ENCODE measurements at regions not wholly inside any gene's neighbourhood (a gene's known extent, or its start where the extent isn't known, plus 50 kb on each side); places are given as distances from the start of the nearest gene placed in this dataset.

DNA sequence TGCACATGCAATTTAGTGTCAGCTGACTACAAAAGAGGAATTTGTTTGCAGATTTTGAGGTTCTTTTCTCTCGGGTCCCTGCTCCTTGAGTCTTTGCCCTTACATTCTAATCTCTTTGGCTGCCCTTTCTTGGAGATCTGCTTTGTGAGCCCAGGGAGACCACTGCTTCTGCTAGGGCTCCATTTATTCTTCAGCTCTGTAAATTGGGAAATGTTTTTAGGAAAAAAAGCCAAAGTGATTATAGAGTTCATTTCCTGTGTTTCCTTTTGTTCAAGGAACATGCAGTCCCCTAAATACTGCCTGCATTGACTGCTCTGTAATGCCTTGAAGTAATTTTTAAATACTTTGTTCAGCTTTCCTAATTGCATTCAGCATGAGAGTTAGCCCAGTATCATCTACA lies 197.4 kb downstream of the CSNK1G3 start:
- DNase-seq (ENCODE audit: low spot score): no peak
- TF ChIP-seq, protein P1, sequence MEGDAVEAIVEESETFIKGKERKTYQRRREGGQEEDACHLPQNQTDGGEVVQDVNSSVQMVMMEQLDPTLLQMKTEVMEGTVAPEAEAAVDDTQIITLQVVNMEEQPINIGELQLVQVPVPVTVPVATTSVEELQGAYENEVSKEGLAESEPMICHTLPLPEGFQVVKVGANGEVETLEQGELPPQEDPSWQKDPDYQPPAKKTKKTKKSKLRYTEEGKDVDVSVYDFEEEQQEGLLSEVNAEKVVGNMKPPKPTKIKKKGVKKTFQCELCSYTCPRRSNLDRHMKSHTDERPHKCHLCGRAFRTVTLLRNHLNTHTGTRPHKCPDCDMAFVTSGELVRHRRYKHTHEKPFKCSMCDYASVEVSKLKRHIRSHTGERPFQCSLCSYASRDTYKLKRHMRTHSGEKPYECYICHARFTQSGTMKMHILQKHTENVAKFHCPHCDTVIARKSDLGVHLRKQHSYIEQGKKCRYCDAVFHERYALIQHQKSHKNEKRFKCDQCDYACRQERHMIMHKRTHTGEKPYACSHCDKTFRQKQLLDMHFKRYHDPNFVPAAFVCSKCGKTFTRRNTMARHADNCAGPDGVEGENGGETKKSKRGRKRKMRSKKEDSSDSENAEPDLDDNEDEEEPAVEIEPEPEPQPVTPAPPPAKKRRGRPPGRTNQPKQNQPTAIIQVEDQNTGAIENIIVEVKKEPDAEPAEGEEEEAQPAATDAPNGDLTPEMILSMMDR (IDR thresholded peaks at IDR 0.05): no peak
- Histone ChIP-seq H3K9me3 (no peaks in the 10 kb centered on the region), H3K4me1 (ENCODE audit: control insufficient read depth in 1 of 2, low read depth in 2 of 2) (peaks cover 5 to 19% of the 10 kb centered on the region in 2 donors), H3K27me3 (replicated peaks; ENCODE audit: insufficient read depth) (no peaks in the 10 kb centered on the region), H3K36me3 (no peaks in the 10 kb centered on the region), H3K27ac (no peak overlapping the region), H3K4me3 (no peak overlapping the region)
- no peak for ATAC-seq (ENCODE audit: insufficient number of reproducible peaks, low FRiP score, low read depth)

DNA sequence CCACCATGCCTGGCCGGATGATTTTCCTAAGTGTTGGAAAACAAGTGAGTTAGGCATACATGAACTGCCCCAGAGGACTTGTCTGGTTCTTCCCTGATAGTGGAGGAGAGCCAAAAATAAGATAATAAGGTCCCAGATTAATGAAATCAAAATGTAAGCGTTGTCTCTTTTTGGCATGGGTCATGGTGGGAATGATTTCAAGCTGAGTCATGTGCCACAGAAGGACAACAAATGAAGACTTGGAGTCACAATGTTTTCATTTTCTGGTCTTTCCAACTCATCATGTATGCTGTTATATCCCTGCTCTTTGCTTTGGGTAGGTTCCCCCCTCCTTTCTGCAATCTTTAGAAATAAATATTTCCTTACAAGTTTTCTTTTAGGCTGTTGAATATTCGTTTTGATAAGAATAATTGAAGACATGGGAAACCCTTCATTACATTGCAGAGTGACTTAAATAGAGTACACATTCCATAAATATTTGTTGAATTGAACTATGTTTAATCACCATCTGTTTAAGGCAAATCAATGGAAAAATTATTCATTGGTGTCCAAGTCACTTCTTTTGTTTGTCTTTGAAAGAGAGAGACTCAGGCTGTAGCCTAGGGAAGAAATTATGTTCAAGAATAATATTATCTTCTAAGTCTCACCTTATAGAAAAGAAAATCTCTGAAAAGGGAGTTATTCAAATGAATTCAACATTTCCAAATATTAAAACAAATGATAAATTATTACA lies 196.3 kb downstream of the CSNK1G3 start:
- H3K27me3 ChIP-seq (replicated peaks; ENCODE audit: insufficient read depth): no peaks in the 10 kb centered on the region
- H3K4me3 ChIP-seq: no peak overlapping the region
- H3K27ac ChIP-seq: no peak overlapping the region
- ATAC-seq (ENCODE audit: insufficient number of reproducible peaks, low FRiP score, low read depth): no peak
- no peak for DNase-seq (ENCODE audit: low spot score)
- no peaks in the 10 kb centered on the region for H3K36me3 ChIP-seq
- no peaks in the 10 kb centered on the region for H3K9me3 ChIP-seq
- TF ChIP-seq, protein P1 (IDR thresholded peaks at IDR 0.05): no peak
- H3K4me1 ChIP-seq (ENCODE audit: control insufficient read depth in 1 of 2, low read depth in 2 of 2): peaks cover 5 to 19% of the 10 kb centered on the region in 2 donors

DNA sequence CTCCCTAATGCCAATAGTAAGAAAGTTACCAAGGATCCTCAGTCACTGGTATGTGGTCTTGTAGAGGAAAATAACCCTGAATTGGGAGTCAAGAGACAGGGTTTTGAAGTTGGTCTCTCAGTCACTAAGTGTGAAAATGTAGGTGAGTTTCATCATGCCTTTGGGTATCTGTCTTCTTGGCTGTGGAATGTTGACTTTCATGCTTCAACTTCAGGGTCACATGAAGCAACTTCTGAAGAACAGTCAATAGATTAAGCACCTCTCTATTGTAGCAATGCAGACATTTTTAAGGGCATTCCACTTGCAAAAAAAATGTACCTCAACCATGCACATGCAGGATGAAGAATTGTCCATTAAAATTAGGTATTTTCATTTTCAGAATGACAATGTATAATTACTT lies 194.6 kb downstream of the CSNK1G3 start:
- Histone ChIP-seq H3K27ac (no peak overlapping the region), H3K27me3 (replicated peaks; ENCODE audit: insufficient read depth) (no peaks in the 10 kb centered on the region), H3K4me3 (no peak overlapping the region), H3K9me3 (no peaks in the 10 kb centered on the region), H3K4me1 (ENCODE audit: control insufficient read depth in 1 of 2, low read depth in 2 of 2) (peaks cover 5 to 19% of the 10 kb centered on the region in 2 donors), H3K36me3 (no peaks in the 10 kb centered on the region)
- TF ChIP-seq, protein P1 (IDR thresholded peaks at IDR 0.05): no peak
- DNase-seq (ENCODE audit: low spot score) (no peak), ATAC-seq (ENCODE audit: insufficient number of reproducible peaks, low FRiP score, low read depth) (no peak)

DNA sequence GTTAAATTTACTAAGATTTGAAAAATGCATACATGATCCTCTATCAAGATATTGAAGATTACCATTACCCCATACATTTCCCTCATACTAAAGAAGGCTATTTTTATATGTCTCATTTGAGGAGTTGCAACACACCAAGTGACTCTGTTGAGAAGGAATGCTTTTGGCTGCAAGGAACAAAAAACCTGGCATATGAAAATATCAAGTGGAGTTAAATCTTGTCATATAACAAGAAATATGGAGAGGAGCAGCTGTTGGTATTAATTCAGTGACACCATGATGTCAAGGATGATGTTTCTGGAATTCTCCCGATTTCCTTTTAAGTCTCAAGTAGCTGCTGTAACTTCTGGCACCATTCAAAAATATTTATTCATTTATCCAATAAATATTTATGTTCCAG lies 193.8 kb downstream of the CSNK1G3 start:
- Histone ChIP-seq H3K4me1 (ENCODE audit: control insufficient read depth in 1 of 2, low read depth in 2 of 2) (peaks cover 5 to 19% of the 10 kb centered on the region in 2 donors), H3K4me3 (no peak overlapping the region), H3K27ac (no peak overlapping the region), H3K9me3 (no peaks in the 10 kb centered on the region), H3K27me3 (replicated peaks; ENCODE audit: insufficient read depth) (no peaks in the 10 kb centered on the region), H3K36me3 (no peaks in the 10 kb centered on the region)
- DNase-seq (ENCODE audit: low spot score): no peak
- TF ChIP-seq, protein P1 (IDR thresholded peaks at IDR 0.05): no peak
- no peak for ATAC-seq (ENCODE audit: insufficient number of reproducible peaks, low FRiP score, low read depth)

DNA sequence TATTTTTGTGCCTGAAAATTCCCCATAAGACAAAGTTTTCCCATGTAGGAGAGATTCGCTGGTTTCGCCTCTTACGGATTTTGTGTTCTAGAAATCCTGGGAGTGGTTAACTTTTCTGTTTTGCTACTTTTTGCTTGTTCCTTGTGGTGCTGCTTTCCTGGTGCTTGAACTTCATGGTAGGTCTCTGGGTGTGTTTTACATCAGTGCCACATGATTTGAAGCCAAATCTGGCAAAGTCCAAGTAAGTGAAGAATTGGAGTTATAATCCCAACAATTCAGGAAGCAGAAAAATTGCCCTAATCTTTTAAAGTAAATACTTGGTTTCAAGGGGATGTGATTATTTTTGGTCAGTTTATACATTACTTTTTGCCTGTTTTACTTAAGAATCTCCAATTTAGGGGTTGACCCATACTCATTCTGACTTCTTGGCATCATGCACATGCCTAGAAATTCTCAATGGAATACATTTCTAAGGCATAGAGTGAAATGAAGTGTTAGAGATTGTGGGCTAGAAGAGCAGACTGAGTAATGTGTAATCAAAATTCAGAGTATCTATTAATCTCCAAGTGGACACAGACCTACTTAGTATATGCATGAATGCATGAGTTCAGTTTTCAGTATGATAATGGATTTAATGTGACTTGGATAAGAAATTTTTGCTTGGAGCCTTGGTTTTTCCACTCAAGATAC lies 189.7 kb downstream of the CSNK1G3 start:
- Histone ChIP-seq H3K27me3 (replicated peaks; ENCODE audit: insufficient read depth) (no peaks in the 10 kb centered on the region), H3K27ac (no peak overlapping the region), H3K9me3 (no peaks in the 10 kb centered on the region), H3K4me1 (ENCODE audit: control insufficient read depth in 1 of 2, low read depth in 2 of 2) (peaks cover 3 to 13% of the 10 kb centered on the region in 2 donors), H3K36me3 (no peaks in the 10 kb centered on the region), H3K4me3 (no peak overlapping the region)
- ATAC-seq (ENCODE audit: insufficient number of reproducible peaks, low FRiP score, low read depth): no peak
- TF ChIP-seq, protein P1 (IDR thresholded peaks at IDR 0.05): no peak
- no peak for DNase-seq (ENCODE audit: low spot score)

Data from thoracic aorta (tissue), 2 donors.